ENCODE measurements at regions not wholly inside any gene's neighbourhood (a gene's known extent, or its start where the extent isn't known, plus 50 kb on each side); places are given as distances from the start of the nearest gene placed in this dataset.

- no peak for TF ChIP-seq CTCF (IDR thresholded peaks at IDR 0.05; ENCODE audit: low read depth, low read length, poor library complexity, severe bottlenecking)
- TF ChIP-seq EZH2phosphoT487 (IDR thresholded peaks at IDR 0.05; ENCODE audit: borderline replicate concordance, low read length): no peak
Measured at GRCh38 chr21:14752345-14752909, 206.3 kb upstream of the SAMSN1 start.
